Hypothalamus (tissue), 51 donors: ENCODE measurements at regions not wholly inside any gene's neighbourhood (a gene's known extent, or its start where the extent isn't known, plus 50 kb on each side); places are given as distances from the start of the nearest gene placed in this dataset.

Experiments used
- DNase-seq, 51 donors: peaks; one replicate each; lab custom pipeline; 2025; lab: John Stamatoyannopoulos, UW

DNA sequence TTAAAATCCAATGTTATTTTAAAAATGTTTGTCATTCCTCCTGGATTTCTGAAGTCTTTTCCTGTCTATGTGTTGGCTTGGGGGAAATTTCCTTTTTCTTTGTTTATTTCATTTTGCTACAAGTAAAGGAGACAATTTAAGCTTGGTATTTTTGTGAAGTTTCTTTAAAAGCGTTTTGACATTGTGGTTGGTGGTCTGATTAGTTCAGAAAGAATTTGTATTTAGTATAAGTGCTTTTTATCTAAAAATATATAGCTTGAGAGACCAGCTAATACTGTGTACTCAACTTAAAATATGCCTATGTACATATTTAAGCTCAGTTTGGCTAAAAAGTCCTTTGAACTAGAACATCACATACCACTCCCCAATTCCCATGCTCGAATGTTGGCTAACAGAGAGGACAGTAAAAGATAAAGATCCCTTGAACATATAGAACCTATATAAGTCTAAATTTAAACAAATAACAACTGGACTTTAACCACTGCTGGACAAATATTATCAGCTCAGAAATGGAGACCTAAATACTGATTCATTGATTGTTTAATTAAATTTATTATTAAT is 237.6 kb downstream of the TLE4 start:
- DNase-seq = no peak

DNA sequence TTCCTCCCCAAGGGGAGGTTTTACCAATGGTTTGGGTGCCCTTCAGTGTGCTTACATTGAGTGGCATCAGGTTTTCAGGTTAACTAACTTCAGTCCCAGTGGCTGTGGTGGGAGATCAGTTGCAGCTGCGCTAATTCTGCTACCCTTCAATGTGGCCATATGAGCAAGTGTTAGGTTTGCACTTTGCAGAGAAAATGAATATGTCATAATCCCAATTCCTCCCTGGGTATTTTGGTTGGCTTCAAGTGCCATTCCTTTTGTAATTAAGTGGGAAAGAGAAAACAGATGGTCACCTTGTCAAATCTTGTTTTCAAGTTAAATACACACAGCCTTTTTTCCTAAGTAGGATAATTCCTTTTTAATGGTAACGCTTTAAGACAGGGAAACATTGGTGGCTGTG is 236.2 kb downstream of the TLE4 start:
- no peak for DNase-seq

DNA sequence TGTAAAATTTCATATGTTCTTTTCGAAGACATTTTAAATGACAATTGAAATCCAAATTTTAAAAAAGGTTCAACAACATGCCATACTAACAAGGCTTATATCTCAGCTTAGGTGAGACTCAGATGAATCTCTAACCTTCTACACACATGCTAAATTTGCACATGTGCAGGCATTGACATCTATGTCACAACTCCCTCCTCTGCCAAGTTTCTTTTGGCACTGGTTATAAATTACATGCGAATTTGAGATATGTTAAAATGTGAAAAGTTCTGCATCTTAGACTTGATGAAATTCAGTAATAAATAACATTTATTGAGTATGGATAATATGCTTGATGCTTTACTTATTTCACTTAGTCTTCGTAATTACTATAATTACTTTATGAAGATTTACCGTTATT is 234.3 kb downstream of the TLE4 start:
- DNase-seq = no peak

DNA sequence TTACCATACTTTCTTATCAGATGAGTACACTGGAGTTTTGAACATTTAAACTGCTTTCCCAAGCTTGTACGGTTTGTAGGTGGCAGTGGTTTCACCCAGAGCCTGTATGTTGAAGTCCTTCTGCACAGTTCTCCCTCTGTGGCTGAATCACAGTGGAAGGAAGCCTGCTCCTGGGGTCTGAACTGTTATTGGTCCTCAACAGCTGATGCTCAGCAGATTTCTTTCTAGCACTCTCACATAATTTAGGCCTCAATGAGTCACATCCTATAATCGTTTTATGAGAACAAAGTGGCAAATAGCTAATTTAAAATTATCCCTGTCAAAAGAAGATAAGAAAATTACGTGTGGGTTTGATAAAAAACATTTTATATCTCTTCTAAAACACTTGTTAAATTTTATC is 229.7 kb downstream of the TLE4 start:
- peak in 1 of 51 donors; percentile 40 for DNase-seq

DNA sequence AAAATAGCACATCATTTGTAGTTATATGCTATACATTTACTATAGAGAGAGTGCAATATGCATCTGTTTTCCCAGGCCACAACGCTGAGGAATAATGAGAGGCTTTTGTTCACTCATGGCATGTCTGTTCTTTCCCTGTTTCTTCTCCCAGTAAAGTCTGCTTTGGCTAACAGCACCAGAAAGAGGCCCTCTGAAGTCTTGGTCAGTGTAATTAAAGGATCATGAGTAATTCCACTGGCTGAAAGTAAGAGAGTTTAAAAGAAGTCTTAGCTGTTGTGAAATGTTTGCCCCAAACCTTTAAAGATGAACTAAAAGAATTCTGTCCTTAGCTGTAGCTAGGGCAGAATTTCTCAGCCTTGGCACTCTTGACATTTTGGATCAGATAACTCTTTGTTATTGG is 228.8 kb downstream of the TLE4 start:
- DNase-seq = no peak

DNA sequence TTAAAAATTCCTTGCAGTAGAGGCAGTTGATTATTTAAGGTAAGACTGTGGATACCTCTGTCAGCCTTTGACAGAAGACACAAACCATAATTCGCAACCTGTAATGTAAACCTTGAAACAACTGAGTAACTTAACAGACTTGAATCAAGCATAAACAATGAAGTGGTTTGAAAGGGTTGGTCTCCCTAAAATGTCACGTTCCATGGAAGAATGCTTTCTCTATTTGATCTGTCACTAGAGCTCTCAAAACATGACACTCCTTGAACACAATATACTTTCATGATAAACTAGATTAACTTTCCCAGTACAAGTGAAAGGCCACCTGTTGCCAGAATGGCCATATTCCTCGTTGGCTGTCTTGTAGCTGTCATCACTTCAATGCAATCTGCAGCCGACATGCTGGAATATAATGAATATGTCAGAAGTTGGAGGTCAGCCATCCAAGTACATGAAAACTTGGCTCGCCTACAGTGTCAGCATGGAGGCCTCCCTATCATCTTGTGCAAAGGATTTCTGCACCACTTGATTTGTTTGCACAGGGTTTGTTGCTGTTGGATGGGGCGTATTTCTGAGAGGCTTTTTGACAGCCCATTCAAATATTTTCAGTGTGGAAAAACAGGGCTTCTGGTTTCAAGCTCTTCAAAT is 228.0 kb downstream of the TLE4 start:
- DNase-seq = no peak

DNA sequence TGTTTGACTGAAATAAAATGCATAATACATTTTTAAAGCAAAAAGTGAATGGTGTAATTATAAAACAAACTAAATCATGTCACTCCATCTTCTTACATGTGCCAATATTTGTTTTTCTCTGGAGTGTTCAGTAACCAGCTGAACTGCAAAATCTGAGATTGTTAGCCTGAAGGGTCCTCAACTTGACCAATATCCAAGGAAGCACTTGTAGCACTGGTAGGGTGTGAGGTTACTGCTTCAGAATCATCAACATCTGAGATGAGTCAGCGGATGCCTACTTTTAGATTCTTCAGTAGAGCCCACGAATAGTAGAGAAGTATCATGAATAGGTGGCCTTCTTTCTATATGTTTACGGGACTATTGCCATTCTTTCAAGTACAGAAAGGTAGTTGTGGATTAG is 226.7 kb downstream of the TLE4 start:
- DNase-seq = no peak

DNA sequence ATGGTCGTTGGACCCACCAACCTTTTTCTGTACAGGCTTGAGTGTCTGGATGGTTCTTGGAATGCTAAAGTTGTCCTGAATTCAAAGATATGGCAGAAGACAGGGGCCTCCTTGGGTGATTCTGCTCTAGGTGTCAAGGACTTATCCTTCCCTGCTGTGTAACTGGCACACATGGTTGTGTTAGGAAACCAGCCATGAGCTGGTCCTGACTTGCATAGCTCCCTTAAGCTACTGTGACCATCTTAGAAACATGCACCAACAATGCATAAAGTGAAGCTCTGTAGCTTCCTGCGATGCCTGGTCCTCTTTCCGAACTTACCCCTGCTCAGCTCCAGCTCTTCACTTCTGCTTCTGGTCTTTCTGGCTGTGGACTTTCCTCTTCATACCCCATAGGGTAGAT is 224.6 kb downstream of the TLE4 start:
- DNase-seq = no peak

DNA sequence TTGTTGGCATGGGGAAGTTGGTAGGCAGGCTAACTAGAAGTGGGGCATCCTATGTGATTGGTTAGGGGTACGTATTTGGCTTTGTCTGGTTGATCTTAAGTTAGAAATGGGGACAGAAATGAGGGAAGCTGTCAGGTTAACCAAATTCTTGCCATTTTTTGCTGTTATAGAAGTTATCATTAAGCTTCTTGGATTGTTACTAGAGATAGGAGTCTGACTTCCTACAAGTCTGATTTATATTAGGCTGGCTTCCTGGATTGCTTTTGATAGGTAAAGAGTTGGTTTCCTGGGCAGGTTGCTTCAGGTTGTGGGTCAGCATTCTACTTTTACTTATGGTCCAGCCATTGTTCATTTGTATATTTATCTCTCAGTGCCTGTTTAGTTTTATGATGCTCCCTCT is 216.9 kb downstream of the TLE4 start:
- DNase-seq = no peak

DNA sequence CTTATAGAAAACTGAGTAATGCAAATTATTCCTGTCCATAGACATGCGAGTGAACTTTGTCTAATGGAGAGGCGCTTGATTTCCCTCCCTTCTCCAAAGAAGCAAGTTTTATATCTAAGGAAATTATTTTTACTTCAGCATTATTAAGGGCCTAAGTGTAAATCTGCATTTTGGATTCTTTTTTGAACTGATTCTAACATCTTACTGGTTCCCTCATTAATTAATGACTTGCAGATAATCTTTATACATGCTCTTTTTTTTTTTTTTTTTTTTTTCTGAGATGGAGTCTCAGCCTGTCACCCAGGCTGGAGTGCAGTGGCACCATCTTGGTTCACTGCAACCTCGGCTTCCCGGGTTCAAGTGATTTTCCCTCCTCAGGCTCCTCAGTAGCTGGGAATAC is 209.5 kb downstream of the TLE4 start:
- DNase-seq = no peak

DNA sequence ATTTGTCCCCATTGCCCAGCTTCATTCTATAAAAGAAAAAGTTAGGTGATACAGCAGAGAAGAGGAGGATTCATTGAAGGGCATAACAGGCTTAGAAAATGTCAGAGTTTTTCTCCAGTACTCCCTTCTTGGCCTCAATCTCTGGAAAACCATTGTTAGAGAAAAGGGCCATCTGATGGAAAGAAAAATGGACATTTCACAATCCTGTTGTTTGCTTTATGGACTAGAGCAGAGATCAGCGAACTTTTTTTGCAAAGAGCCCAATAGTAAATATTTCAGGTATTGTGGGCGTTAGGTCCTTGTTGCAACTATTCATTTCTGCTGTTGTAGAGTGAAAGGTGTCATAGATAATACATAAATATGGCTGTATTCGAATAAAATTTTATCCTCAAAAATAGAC is 208.8 kb downstream of the TLE4 start:
- DNase-seq = no peak

DNA sequence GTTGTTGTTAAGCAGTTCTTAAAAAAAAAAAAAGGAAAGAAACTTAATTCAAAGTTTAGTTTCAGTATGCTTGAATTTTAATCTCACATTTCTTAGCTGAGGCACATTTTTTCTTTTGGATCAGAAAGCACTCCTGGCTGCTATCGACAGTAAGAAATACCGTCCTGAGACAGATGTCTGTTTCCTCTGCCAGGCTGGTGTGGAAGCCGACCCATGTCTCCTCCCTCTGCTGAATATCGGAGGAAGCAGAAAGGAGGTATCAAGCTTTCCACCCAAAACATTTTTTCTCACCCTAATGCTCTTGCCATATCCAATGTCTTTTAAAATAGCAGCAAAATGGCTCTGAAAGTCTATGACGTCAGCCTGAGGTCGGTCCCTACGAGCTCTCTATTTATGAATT is 208.1 kb downstream of the TLE4 start:
- no peak for DNase-seq

DNA sequence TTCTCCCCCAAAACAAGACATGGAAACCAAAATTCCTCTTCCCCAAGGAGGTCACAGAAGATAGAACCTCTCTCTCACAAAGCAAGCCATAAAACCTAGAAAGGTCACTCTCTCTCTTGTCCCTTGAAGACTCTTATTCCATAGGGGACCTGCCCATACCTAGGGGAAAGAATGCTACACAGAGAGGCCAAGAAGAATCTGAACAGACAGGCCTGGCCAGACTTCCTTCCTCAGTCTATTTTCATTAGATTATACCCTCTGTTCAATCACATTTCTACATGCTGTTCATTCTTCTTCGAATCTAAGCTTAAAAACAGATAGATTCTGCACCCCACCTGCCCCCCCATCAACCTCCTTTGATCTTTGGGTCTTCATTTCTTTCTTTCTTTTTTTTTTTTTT is 206.8 kb downstream of the TLE4 start:
- no peak for DNase-seq

DNA sequence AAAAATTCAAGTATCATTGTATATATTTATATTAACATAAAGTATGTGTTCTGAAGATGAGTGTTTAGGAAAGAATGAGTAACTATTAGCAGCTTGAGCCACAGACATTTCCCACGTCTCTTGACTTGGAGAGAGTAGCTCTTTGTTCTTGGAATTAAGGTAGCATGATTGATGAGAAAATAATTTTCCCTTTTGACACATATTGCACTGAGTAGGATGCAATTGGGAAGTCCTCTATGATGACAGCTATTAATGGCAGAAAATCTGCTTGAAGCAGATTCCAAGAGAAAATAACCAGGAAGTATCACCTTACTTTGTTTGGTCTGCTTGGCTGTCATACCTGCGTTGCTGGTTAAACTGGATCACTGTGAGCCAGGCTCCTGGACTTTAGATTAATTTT is 204.8 kb downstream of the TLE4 start:
- no peak for DNase-seq
